ENCODE measurements at regions not wholly inside any gene's neighbourhood (a gene's known extent, or its start where the extent isn't known, plus 50 kb on each side); places are given as distances from the start of the nearest gene placed in this dataset.

DNA sequence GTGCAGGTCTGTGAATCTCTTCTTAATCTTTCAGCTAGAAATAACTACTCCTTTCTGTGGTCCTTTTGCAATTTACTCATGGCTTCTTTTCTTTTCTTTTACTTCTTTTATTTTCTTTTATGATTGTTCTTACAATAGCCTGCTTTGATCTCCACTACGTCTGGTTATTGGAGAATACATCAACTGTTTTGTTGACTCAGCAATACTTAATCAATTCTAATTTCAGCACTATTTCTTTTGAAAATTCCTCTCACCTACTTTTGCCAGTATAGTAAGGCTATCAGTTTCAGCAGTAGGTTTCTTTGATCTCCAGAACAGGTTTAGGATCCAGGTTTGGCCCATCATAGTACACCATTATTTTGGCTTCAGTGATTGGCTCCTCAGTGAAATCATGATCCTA lies 111.8 kb upstream of the DPP10 start:
- TF ChIP-seq, protein P1, sequence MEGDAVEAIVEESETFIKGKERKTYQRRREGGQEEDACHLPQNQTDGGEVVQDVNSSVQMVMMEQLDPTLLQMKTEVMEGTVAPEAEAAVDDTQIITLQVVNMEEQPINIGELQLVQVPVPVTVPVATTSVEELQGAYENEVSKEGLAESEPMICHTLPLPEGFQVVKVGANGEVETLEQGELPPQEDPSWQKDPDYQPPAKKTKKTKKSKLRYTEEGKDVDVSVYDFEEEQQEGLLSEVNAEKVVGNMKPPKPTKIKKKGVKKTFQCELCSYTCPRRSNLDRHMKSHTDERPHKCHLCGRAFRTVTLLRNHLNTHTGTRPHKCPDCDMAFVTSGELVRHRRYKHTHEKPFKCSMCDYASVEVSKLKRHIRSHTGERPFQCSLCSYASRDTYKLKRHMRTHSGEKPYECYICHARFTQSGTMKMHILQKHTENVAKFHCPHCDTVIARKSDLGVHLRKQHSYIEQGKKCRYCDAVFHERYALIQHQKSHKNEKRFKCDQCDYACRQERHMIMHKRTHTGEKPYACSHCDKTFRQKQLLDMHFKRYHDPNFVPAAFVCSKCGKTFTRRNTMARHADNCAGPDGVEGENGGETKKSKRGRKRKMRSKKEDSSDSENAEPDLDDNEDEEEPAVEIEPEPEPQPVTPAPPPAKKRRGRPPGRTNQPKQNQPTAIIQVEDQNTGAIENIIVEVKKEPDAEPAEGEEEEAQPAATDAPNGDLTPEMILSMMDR (IDR thresholded peaks at IDR 0.05): no peak
- no peak for ATAC-seq
- intact Hi-C loops (cut with DNase I): no loop called here

GRCh38 chr2:114331934-114332333 lies 110.5 kb upstream of the DPP10 start:
- DNase-seq: no peak
- H3K36me3 ChIP-seq: no peaks in the 10 kb centered on the region
- ATAC-seq: no peak
- no peaks in the 10 kb centered on the region for H3K4me1 ChIP-seq
- no peaks in the 10 kb centered on the region for H3K9me3 ChIP-seq
- no peak overlapping the region for H3K27ac ChIP-seq
- TF ChIP-seq, protein P1 (IDR thresholded peaks at IDR 0.05): no peak
- intact Hi-C loops (cut with DNase I): no loop called here
- no peak overlapping the region for H3K4me3 ChIP-seq
- H3K27me3 ChIP-seq: no peaks in the 10 kb centered on the region

More for the DNA sequence above, 111.8 kb upstream of the DPP10 start:
- Histone ChIP-seq H3K36me3 (no peaks in the 10 kb centered on the region), H3K9me3 (no peaks in the 10 kb centered on the region), H3K4me3 (no peak overlapping the region), H3K4me1 (no peaks in the 10 kb centered on the region), H3K27me3 (no peaks in the 10 kb centered on the region), H3K27ac (no peak overlapping the region)
- DNase-seq: no peak

GRCh38 chr2:114345246-114345645 lies 97.2 kb upstream of the DPP10 start:
- Histone ChIP-seq H3K27ac (no peak overlapping the region), H3K27me3 (no peaks in the 10 kb centered on the region), H3K4me3 (no peak overlapping the region), H3K36me3 (no peaks in the 10 kb centered on the region), H3K9me3 (no peaks in the 10 kb centered on the region), H3K4me1 (no peaks in the 10 kb centered on the region)
- TF ChIP-seq, protein P1 (IDR thresholded peaks at IDR 0.05): no peak
- DNase-seq: no peak
- intact Hi-C loops (cut with DNase I): no loop called here
- ATAC-seq: no peak

DNA sequence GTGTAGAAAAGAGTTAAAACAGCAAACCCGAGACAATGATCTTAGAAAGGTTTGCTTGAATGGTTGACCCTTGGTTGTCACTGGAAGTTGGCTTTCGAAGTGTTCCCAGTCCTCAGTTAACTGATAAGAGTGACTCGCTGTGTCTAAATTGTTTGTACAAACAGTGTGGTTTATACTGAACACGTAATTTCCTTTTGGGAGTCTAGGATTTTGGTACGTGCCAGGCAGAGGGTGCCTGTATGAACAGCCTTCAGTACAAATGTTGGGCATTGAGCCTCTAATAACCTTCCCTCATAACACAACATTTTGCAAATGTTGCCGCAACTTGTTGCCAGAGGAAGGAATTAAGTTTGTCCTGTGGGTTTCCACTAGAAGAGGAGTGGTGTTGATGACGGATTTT lies 95.8 kb upstream of the DPP10 start:
- no peak for DNase-seq
- Histone ChIP-seq H3K9me3 (no peaks in the 10 kb centered on the region), H3K27me3 (no peaks in the 10 kb centered on the region), H3K4me1 (no peaks in the 10 kb centered on the region), H3K27ac (no peak overlapping the region), H3K4me3 (no peak overlapping the region), H3K36me3 (no peaks in the 10 kb centered on the region)
- ATAC-seq: no peak
- TF ChIP-seq, protein P1 (IDR thresholded peaks at IDR 0.05): no peak
- intact Hi-C loops (cut with DNase I): no loop called here

- TF ChIP-seq, protein P1 (IDR thresholded peaks at IDR 0.05): no peak
- Histone ChIP-seq H3K27me3 (no peaks in the 10 kb centered on the region), H3K4me3 (no peak overlapping the region), H3K9me3 (no peaks in the 10 kb centered on the region), H3K27ac (no peak overlapping the region), H3K4me1 (no peaks in the 10 kb centered on the region), H3K36me3 (no peaks in the 10 kb centered on the region)
- DNase-seq: no peak
- no peak for ATAC-seq
- intact Hi-C loops (cut with DNase I): no loop called here
Measured at GRCh38 chr2:114350186-114350725, 92.2 kb upstream of the DPP10 start.

Data from left lung (tissue), 4 donors.